Adrenal gland (tissue), 9 donors: ENCODE measurements at regions not wholly inside any gene's neighbourhood (a gene's known extent, or its start where the extent isn't known, plus 50 kb on each side); places are given as distances from the start of the nearest gene placed in this dataset.

Experiments used
- DNase-seq, 7 donors: peaks; one replicate each; pipeline ENCODE4 v3.0.0-alpha.2; 2019 to 2020
- H3K27ac ChIP-seq, 5 donors: fragments of 200-600 bp; sonication (generic) in 4 of 5; 1 replicate in 3 of 5; 2 replicates in 2 of 5; pipeline versions ENCODE4 v1.5.1 to v1.8.0; 2016 to 2020; ENCODE audit warnings: mild to moderate bottlenecking in 1 of 5
- H3K27me3 ChIP-seq: fragments of 200-600 bp; 2 replicates; pipeline ENCODE4 v1.8.0; 2021
- H3K36me3 ChIP-seq, 2 donors: fragments of 200-600 bp; replicated peaks in 1 of 2; 1 replicate in 1 of 2; 2 replicates in 1 of 2; pipeline versions ENCODE4 v1.5.1 to v1.8.0; 2018 to 2022
- H3K4me1 ChIP-seq, 2 donors: fragments of 200-600 bp; replicated peaks in 1 of 2; 1 replicate in 1 of 2; 2 replicates in 1 of 2; pipeline versions ENCODE4 v1.5.1 to v1.8.0; 2018 to 2021
- H3K4me3 ChIP-seq, 4 donors: fragments of 200-600 bp; sonication (generic) in 3 of 4; one replicate each; pipeline ENCODE4 v1.5.1; 2016 to 2018
- H3K9me3 ChIP-seq, 3 donors: fragments of 200-600 bp; sonication (generic) in 1 of 3; replicated peaks in 1 of 3; 1 replicate in 2 of 3; 2 replicates in 1 of 3; pipeline versions ENCODE4 v1.5.1 to v1.8.0; 2016 to 2021
- POLR2A ChIP-seq, 2 donors: fragments of 450-650 bp; IDR thresholded peaks; one replicate each; pipeline ENCODE4 v1.6.1; 2017; ENCODE audit warnings: antibody characterized with exemption in 2 of 2, mild to moderate bottlenecking in 2 of 2, moderate library complexity in 1 of 2
- WGBS, 4 donors: extraction: QIAGEN DNeasy Blood & Tissue Kit in 2 of 4; methylation state at CpG; one replicate each; pipeline versions ENCODE4 v1.1.5 to v1.1.7; 2013 to 2017; 5-methylcytosine and 5-hydroxymethylcytosine counted together
- intact Hi-C, 2 donors: fragments of 100-400 bp; cut with DNase I; formaldehyde crosslinking; loops; one replicate each; pipeline versions ENCODE4 v1.14.1 to v1.15.0; 2022 to 2023
- TF ChIP-seq, protein P1 (sequence below), 6 experiments: fragments of 450-650 bp in 4 of 6; fragments of 200-600 bp in 2 of 6; sonication (generic) in 1 of 6; IDR thresholded peaks; 1 replicate in 5 of 6; 2 replicates in 1 of 6; pipeline versions ENCODE4 v1.5.1 to v1.8.0; 2016 to 2021; ENCODE audit warnings: antibody characterized with exemption in 6 of 6, mild to moderate bottlenecking in 2 of 6, moderate library complexity in 1 of 6
- donor health status: healthy with polysubstance abuse.
- donor health status: Bipolar disorder and iron deficiency.
- donor health status: DM: yes; HTN: yes; CAD: no.
- donor health status: DM: no; HTN: no; CAD: no.
- donor health status: DM: no; HTN: no; CAD: no.

DNA sequence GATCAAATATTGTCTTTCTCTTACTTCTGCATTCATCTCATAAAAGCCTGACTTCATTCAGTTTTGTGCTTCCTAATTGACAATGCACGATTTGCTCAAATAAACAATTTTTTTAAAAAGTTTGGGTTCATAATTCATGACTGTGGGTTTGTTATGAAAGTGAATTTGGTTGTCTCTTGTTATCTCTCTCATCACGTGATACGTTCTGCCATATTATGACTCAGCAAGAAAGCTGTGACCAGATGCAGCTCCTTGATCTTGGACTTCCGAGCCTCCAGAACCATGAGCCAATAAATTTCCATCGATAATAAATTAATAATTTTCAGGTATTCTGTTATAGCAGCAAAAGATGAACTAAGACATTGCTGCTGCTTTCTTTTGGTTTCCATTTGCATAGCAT lies 156.5 kb upstream of the LRATD1 start:
- TF ChIP-seq, protein P1, sequence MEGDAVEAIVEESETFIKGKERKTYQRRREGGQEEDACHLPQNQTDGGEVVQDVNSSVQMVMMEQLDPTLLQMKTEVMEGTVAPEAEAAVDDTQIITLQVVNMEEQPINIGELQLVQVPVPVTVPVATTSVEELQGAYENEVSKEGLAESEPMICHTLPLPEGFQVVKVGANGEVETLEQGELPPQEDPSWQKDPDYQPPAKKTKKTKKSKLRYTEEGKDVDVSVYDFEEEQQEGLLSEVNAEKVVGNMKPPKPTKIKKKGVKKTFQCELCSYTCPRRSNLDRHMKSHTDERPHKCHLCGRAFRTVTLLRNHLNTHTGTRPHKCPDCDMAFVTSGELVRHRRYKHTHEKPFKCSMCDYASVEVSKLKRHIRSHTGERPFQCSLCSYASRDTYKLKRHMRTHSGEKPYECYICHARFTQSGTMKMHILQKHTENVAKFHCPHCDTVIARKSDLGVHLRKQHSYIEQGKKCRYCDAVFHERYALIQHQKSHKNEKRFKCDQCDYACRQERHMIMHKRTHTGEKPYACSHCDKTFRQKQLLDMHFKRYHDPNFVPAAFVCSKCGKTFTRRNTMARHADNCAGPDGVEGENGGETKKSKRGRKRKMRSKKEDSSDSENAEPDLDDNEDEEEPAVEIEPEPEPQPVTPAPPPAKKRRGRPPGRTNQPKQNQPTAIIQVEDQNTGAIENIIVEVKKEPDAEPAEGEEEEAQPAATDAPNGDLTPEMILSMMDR (IDR thresholded peaks at IDR 0.05): no peak
- no peak for TF ChIP-seq POLR2A (IDR thresholded peaks at IDR 0.05)
- intact Hi-C loops: no loop called here
- WGBS, 4 donors: 59 to 66% (median 62%) methylated on average over 5 of the region's 5 CpGs

DNA sequence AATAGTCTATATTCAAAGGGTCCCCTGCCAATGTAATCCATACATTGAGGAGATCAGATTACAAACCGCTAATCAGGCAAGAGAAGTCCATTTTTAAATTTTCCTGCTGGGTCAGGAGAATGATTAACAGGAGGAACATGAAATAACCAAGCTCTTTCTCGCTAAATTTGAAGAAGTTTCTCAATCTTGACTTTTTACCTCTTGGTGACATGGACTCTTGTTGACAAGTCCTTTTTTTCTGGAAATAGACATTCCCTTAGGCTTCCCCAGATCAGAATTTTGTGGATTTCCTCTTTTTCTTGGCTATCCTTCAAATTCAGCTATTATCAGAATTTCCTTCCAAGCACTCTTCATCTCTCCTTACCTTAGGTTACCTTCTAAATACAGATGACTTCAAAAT lies 153.0 kb upstream of the LRATD1 start:
- no peak for DNase-seq
- no peaks in the 10 kb centered on the region for H3K27me3 ChIP-seq
- intact Hi-C loops: no loop called here

More for the DNA sequence above, 156.5 kb upstream of the LRATD1 start:
- DNase-seq: no peak
- Histone ChIP-seq H3K4me1 (no peaks in the 10 kb centered on the region), H3K27me3 (no peaks in the 10 kb centered on the region), H3K27ac (no peak overlapping the region), H3K36me3 (no peaks in the 10 kb centered on the region), H3K4me3 (no peak overlapping the region), H3K9me3 (no peaks in the 10 kb centered on the region)

DNA sequence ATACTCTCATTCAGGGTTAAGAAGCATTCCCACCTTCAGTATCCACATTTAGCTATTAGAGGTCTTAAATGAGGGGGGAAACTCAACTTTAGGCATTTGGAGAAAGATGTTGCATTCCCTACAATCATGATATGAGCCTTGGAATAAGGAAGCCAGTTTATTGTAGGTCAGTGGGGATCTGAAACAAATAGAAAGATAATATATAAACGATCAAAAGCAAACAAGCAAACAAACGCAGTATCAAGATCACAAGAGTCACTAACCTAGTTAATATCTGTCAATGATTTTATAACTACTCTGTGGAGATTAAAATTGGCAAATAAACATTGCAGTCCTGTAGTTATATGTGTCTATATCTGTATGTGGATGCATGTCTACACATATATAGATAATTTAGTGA lies 152.4 kb upstream of the LRATD1 start:
- H3K9me3 ChIP-seq: no peaks in the 10 kb centered on the region
- no peak overlapping the region for H3K27ac ChIP-seq
- intact Hi-C loops: no loop called here
- TF ChIP-seq, protein P1 (IDR thresholded peaks at IDR 0.05): no peak
- TF ChIP-seq POLR2A (IDR thresholded peaks at IDR 0.05): no peak
- no peak for DNase-seq
- H3K36me3 ChIP-seq: no peaks in the 10 kb centered on the region
- no peak overlapping the region for H3K4me3 ChIP-seq
- 44 to 86% (median 65%) methylated on average over 2 of the region's 2 CpGs for WGBS, 4 donors
- H3K27me3 ChIP-seq: no peaks in the 10 kb centered on the region
- H3K4me1 ChIP-seq: no peaks in the 10 kb centered on the region

More for the DNA sequence above, 153.0 kb upstream of the LRATD1 start:
- H3K9me3 ChIP-seq: no peaks in the 10 kb centered on the region
- no peaks in the 10 kb centered on the region for H3K4me1 ChIP-seq
- no peak overlapping the region for H3K4me3 ChIP-seq
- H3K27ac ChIP-seq: no peak overlapping the region
- no peaks in the 10 kb centered on the region for H3K36me3 ChIP-seq
- WGBS, 4 donors: 75 to 94% (median 79%) methylated on average over 2 of the region's 2 CpGs
- no peak for TF ChIP-seq POLR2A (IDR thresholded peaks at IDR 0.05)
- TF ChIP-seq, protein P1 (IDR thresholded peaks at IDR 0.05): no peak

DNA sequence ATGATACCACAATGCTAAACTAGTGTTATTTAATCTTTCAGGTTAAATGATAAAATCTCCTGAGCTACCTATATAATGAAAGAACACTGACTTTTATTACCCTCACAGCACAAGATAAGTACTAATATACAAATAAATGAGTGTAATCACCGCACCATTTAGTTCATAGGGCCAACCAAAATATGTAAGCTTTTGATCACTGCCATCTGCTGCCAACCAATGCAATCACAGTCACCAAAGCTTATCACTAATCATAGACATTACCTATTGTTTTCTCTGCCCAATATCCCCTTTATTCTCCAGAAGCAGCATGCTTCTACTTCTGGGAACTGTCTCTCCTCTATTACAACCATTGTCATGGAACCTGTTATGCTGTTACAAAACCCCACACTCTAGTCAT lies 151.6 kb upstream of the LRATD1 start:
- 74 to 94% (median 86%) methylated on average over 1 of the region's 1 CpG for WGBS, 4 donors
- no peak overlapping the region for H3K4me3 ChIP-seq
- intact Hi-C loops: no loop called here

More for the DNA sequence above, 151.6 kb upstream of the LRATD1 start:
- H3K9me3 ChIP-seq: no peaks in the 10 kb centered on the region
- DNase-seq: no peak
- no peaks in the 10 kb centered on the region for H3K27me3 ChIP-seq
- H3K4me1 ChIP-seq: no peaks in the 10 kb centered on the region
- TF ChIP-seq, protein P1 (IDR thresholded peaks at IDR 0.05): no peak
- no peak for TF ChIP-seq POLR2A (IDR thresholded peaks at IDR 0.05)
- H3K27ac ChIP-seq: no peak overlapping the region
- no peaks in the 10 kb centered on the region for H3K36me3 ChIP-seq
